Activated CD8-positive, alpha-beta memory T cell treated with anti-CD3 and anti-CD28 coated beads, Interleukin-2, amount 10 ng/mL, durations not matched to agents 7 days and 5 days (primary cell): ENCODE measurements at regions not wholly inside any gene's neighbourhood (a gene's known extent, or its start where the extent isn't known, plus 50 kb on each side); places are given as distances from the start of the nearest gene placed in this dataset.

Experiments
- ATAC-seq: fragments of 150-1000 bp; cut with Tn5 transposase; one replicate; pipeline ENCODE4 v1.10.0; 2021; ENCODE audit warnings: moderate library complexity
- CTCF ChIA-PET: fragments of 350-600 bp; sonication (Branson Sonifier 250); formaldehyde crosslinking; loops from one replicate; lab custom pipeline; 2021; ENCODE audit warnings: antibody characterized with exemption; lab: Charles Lee
- DNase-seq: peaks from one replicate; pipeline ENCODE4 v3.0.0-alpha.2; 2020
- H3K27ac Mint-ChIP-seq: one replicate; pipeline ENCODE4 v1.8.0; 2021; ENCODE audit warnings: mild to moderate bottlenecking, mixed read lengths
- H3K27me3 Mint-ChIP-seq: one replicate; pipeline ENCODE4 v1.8.0; 2021; ENCODE audit warnings: mixed read lengths
- H3K36me3 Mint-ChIP-seq: one replicate; pipeline ENCODE4 v1.8.0; 2021; ENCODE audit warnings: mild to moderate bottlenecking, mixed read lengths
- H3K4me1 Mint-ChIP-seq: one replicate; pipeline ENCODE4 v1.8.0; 2021; ENCODE audit warnings: mixed read lengths
- H3K4me3 Mint-ChIP-seq: one replicate; pipeline ENCODE4 v1.8.0; 2021; ENCODE audit warnings: mild to moderate bottlenecking, moderate library complexity, mixed read lengths
- H3K9me3 Mint-ChIP-seq: one replicate; pipeline ENCODE4 v1.8.0; 2022; ENCODE audit warnings: low read depth, mixed read lengths

DNA sequence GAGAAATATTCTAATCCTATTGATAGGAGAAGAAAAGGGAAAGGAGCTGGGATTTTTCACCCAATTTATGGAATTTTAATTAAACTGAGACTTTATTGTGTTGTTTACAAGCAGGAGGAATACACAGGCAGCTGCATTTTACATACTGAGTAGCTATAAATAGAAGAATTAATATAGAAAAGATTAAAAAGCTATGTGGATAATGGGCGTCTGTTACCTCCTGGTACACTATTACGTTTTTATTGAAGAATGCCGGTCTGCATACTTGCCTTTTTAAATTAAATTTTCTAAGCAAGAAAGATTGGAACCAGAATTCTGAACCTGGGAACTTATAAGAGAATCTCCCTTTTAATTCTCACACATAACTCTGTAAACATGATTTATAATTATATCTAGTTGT lies 52.1 kb upstream of the CACHD1 start:
- no peaks in the 10 kb centered on the region for H3K9me3 Mint-ChIP-seq
- H3K36me3 Mint-ChIP-seq = no peaks in the 10 kb centered on the region
- H3K27ac Mint-ChIP-seq = no peak overlapping the region
- no peaks in the 10 kb centered on the region for H3K4me1 Mint-ChIP-seq
- H3K27me3 Mint-ChIP-seq = peaks cover 6% of the 10 kb centered on the region
- DNase-seq = no peak
- no peak for ATAC-seq
- H3K4me3 Mint-ChIP-seq = no peak overlapping the region
- CTCF ChIA-PET = no interaction called here
